K562 (cell line): ENCODE measurements at regions not wholly inside any gene's neighbourhood (a gene's known extent, or its start where the extent isn't known, plus 50 kb on each side); places are given as distances from the start of the nearest gene placed in this dataset.

ENCODE experiments used
- ATAC-seq: fragments of 200-7000 bp; cut with Tn5 transposase; 3 replicates; pipeline ENCODE4 v1.9.1; 2020; ENCODE audit warnings: moderate library complexity
- BruUV-seq: library from RNA; stranded (reverse); fragments of 400-500 nt; replicated peaks from 2 replicates; lab custom pipeline; 2021; lab: Mats Ljungman, UMichigan
- CTCF ChIA-PET: fragments of 300-600 bp; formaldehyde crosslinking; extraction: SDS; loops from one replicate; lab custom pipeline; 2021; ENCODE audit warnings: low intra/inter-chr PET ratio; lab: Yijun Ruan, JAX
- POLR2A ChIA-PET: fragments of 300-600, 350-650 bp; sonication (Branson Sonifier 250); formaldehyde crosslinking; extraction: SDS; loops from one replicate; lab custom pipeline; 2021; ENCODE audit warnings: antibody characterized with exemption, inconsistent platforms; lab: Yijun Ruan, JAX
- DNase-seq, 4 experiments: peaks; one replicate each; pipeline versions ENCODE4 v3.0.0 to v3.0.0-alpha.2; 2011 to 2018; ENCODE audit warnings: low spot score in 3 of 4, mixed read lengths in 3 of 4; ENCODE audit errors: extremely low read depth in 1 of 4
- FAIRE-seq: peaks from 2 replicates; lab custom pipeline; 2011; peaks lifted over from hg19 to GRCh38; lab: Jason Lieb, UNC
- H2AFZ ChIP-seq: 2 replicates; pipeline ENCODE4 v1.6.0; 2011; ENCODE audit warnings: low read depth, low read length, control low read depth, inconsistent platforms
- H3K27ac ChIP-seq: fragments of 200-600 bp; 3 replicates; pipeline ENCODE4 v1.8.0; 2011; ENCODE audit warnings: low read depth, mild to moderate bottlenecking, control low read depth, inconsistent platforms, low read length, moderate library complexity, mixed read lengths; ENCODE audit errors: extremely low read depth
- H3K27me3 ChIP-seq, 2 experiments: fragments of 300-600 bp in 1 of 2; 2 replicates in 1 of 2; 3 replicates in 1 of 2; pipeline versions ENCODE4 v1.6.0 to v1.8.0; 2011; ENCODE audit warnings: inconsistent platforms in 2 of 2, low read length in 2 of 2, mild to moderate bottlenecking in 1 of 2, mixed read lengths in 1 of 2, moderate library complexity in 1 of 2; ENCODE audit not compliant: control insufficient read depth in 2 of 2, insufficient read depth in 2 of 2
- H3K36me3 ChIP-seq: fragments of 300-600 bp; 3 replicates; pipeline ENCODE4 v1.8.0; 2011; ENCODE audit warnings: mild to moderate bottlenecking, low read length, inconsistent platforms; ENCODE audit not compliant: control insufficient read depth, insufficient read depth
- H3K4me1 ChIP-seq, 2 experiments: fragments of 200-600 bp in 1 of 2; replicated peaks in 1 of 2; 2 replicates in 1 of 2; 3 replicates in 1 of 2; pipeline versions ENCODE4 v1.5.1 to v1.8.0; 2011; ENCODE audit warnings: inconsistent platforms in 2 of 2, low read length in 2 of 2, mild to moderate bottlenecking in 1 of 2, mixed read lengths in 1 of 2, moderate library complexity in 1 of 2; ENCODE audit not compliant: control insufficient read depth in 2 of 2, insufficient read depth in 2 of 2
- H3K4me2 ChIP-seq: 2 replicates; pipeline ENCODE4 v1.6.1; 2011; ENCODE audit warnings: low read length, control low read depth, inconsistent platforms, mixed read lengths; ENCODE audit not compliant: insufficient read depth
- H3K4me3 ChIP-seq: fragments of 200-600 bp; sonication (generic), shearing (Covaris generic); 2 replicates; pipeline ENCODE4 v1.5.1; 2016; ENCODE audit warnings: control low read depth, inconsistent platforms
- H3K79me2 ChIP-seq: fragments of 200-600 bp; 3 replicates; pipeline ENCODE4 v1.8.0; 2011; ENCODE audit warnings: low read length, inconsistent platforms; ENCODE audit not compliant: control insufficient read depth, insufficient read depth
- H3K9ac ChIP-seq, 2 experiments: 2 replicates each; pipeline versions ENCODE4 v1.6.0 to v1.6.1; 2011; ENCODE audit warnings: low read depth in 2 of 2, low read length in 2 of 2, control low read depth in 1 of 2, inconsistent platforms in 1 of 2, mild to moderate bottlenecking in 1 of 2, mixed read lengths in 1 of 2; ENCODE audit not compliant: insufficient read depth in 1 of 2
- H3K9me1 ChIP-seq: one replicate; pipeline ENCODE4 v1.6.0; 2011; ENCODE audit warnings: inconsistent platforms, mild to moderate bottlenecking, low read length, moderate library complexity; ENCODE audit not compliant: control insufficient read depth, insufficient read depth
- H3K9me3 ChIP-seq: replicated peaks from 2 replicates; pipeline ENCODE4 v1.5.1; 2011; ENCODE audit warnings: low read depth, low read length, inconsistent platforms; ENCODE audit not compliant: control insufficient read depth, insufficient read depth
- H4K20me1 ChIP-seq: replicated peaks from 2 replicates; pipeline ENCODE4 v1.6.1; 2011; ENCODE audit warnings: low read length, inconsistent platforms, mixed read lengths; ENCODE audit not compliant: control insufficient read depth, insufficient read depth
- BACH1 ChIP-seq: fragments of 200-800 bp; sonication (Bioruptor generic); IDR thresholded peaks from 2 replicates; pipeline ENCODE4 v1.6.1; 2016; ENCODE audit warnings: missing genetic modification characterization, missing compliant biosample characterization
- CEBPB ChIP-seq: fragments of 450-650 bp; IDR thresholded peaks from 2 replicates; pipeline ENCODE4 v1.6.1; 2016; ENCODE audit warnings: missing genetic modification characterization, missing compliant biosample characterization
- FOSL1 ChIP-seq: fragments of 200-800 bp; sonication (Bioruptor generic); conservative IDR thresholded peaks from 2 replicates; pipeline ENCODE4 v1.6.1; 2016; ENCODE audit warnings: missing genetic modification characterization, missing compliant biosample characterization
- KDM5B ChIP-seq: fragments of 200-600 bp; sonication (generic); IDR thresholded peaks from 2 replicates; pipeline ENCODE4 v1.6.1; 2012; ENCODE audit warnings: low read depth, mild to moderate bottlenecking, moderate library complexity, low read length, control low read depth, inconsistent platforms; ENCODE audit not compliant: insufficient replicate concordance
- NFYB ChIP-seq: IDR thresholded peaks from 2 replicates; pipeline ENCODE4 v1.6.1; 2011; ENCODE audit warnings: mild to moderate bottlenecking, moderate library complexity; ENCODE audit not compliant: insufficient read length; ENCODE audit errors: extremely low read depth
- ZNF174 ChIP-seq: fragments of 250-450 bp; sonication (Bioruptor Pico); IDR thresholded peaks from 2 replicates; pipeline ENCODE4 v1.4.0; 2020; ENCODE audit warnings: mild to moderate bottlenecking
- ZNF24 ChIP-seq: fragments of 450-650 bp; IDR thresholded peaks from 2 replicates; pipeline ENCODE4 v1.6.1; 2016
- WGBS: fragments of 100-300 bp; shearing (Covaris generic); methylation state at CpG from one replicate; pipeline ENCODE4 v1.1.6; 2016; ENCODE audit warnings: low coverage, mixed read lengths; ENCODE audit not compliant: insufficient coverage; ENCODE audit errors: missing lambda C conversion rate; 5-methylcytosine and 5-hydroxymethylcytosine counted together
- in situ Hi-C: fragments of 300-500 bp; cut with MboI; formaldehyde crosslinking; loops from 4 replicates; pipeline ENCODE4 v1.15.0; 2018; ENCODE audit warnings: inconsistent platforms, mixed read lengths
- intact Hi-C: fragments of 100-400 bp; cut with micrococcal nuclease; formaldehyde crosslinking; loops from 2 replicates; pipeline ENCODE4 v1.14.2; 2022
- TF ChIP-seq, protein P1 (sequence below): fragments of 250-450 bp; sonication (Bioruptor Pico); IDR thresholded peaks from 2 replicates; pipeline ENCODE4 v1.8.0; 2021; ENCODE audit warnings: moderate library complexity, mild to moderate bottlenecking, inconsistent platforms
- TF ChIP-seq, protein P2 (sequence below): sonication (generic); formaldehyde crosslinking; IDR thresholded peaks from 2 replicates; pipeline ENCODE4 v1.5.0; 2020; ENCODE audit warnings: missing genetic modification reagents

DNA sequence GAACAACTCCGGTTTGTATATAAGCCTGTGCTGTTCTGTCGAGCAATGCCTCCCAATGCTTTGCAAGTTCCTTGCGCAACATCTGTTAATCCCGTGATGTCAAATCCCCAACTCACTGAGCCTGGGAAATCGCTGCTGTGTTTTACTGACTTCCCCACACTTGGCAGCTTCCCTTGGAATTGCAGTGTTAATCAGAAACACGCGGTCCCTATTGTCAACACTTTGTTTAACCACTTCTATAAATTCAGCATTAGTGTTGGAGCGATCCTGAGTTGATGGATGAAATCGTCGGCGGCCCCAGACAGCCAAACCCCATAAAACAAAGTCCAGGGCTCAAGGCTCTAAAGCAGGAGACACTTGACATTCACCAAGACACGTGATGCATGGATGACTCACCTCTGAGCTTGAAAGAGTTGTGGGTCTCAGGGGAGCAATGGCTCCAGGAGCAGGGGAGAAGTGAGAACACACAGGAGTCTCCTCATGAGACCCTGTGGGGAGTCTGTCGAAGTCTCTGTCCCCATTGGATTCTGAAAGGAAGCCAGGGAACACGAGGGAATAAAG lies 555.3 kb downstream of the MIAT start (continued):
- TF ChIP-seq CEBPB, result peak; percentile 70
- TF ChIP-seq ZNF174 (CRISPR knock-in tag), result no peak
- TF ChIP-seq FOSL1 (tag), result peak; percentile 77
- no peak for TF ChIP-seq KDM5B
- TF ChIP-seq, protein P1, sequence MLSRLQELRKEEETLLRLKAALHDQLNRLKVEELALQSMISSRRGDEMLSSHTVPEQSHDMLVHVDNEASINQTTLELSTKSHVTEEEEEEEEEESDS (CRISPR knock-in tag), result no peak
- TF ChIP-seq, protein P2, sequence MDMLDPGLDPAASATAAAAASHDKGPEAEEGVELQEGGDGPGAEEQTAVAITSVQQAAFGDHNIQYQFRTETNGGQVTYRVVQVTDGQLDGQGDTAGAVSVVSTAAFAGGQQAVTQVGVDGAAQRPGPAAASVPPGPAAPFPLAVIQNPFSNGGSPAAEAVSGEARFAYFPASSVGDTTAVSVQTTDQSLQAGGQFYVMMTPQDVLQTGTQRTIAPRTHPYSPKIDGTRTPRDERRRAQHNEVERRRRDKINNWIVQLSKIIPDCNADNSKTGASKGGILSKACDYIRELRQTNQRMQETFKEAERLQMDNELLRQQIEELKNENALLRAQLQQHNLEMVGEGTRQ (CRISPR knock-in tag), result peak; percentile 74
- no peak for TF ChIP-seq NFYB
- no peak for TF ChIP-seq ZNF24

DNA sequence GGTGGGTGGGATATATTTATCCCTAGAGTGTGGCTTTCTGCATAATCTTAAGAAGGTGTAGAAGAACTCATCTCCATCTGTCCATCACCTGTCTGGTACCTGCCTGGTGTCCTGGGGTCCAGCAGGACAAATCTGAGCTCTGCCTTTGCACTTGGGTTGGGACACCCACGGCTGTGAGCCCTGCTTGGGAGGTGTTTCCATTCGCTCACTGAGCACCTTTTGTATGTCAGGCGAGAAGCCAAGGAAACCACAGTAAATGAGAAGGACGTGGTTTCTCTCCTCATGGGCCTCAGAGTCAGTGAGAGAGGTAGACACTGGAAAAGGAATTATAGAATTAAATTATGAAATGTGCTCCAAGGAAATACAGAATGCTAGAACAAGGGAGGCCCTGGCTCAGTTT lies 555.9 kb downstream of the MIAT start:
- H3K27ac ChIP-seq, result no peak overlapping the region
- CTCF ChIA-PET, result no interaction called here
- peaks cover 0 to 8% of the 10 kb centered on the region in 2 experiments; a peak in 1 of 5 replicates for H3K27me3 ChIP-seq
- TF ChIP-seq BACH1 (tag), result no peak
- no peaks in the 10 kb centered on the region for H3K9me1 ChIP-seq
- POLR2A ChIA-PET, result no interaction called here
- no peaks in the 10 kb centered on the region; the same call in 1 of the 2 replicates for H4K20me1 ChIP-seq
- H3K79me2 ChIP-seq, result no peaks in the 10 kb centered on the region
- in situ Hi-C loops (no loop called here), intact Hi-C loops (no loop called here)
- WGBS, result 0% methylated on average over 4 of the region's 4 CpGs
- no peaks in the 10 kb centered on the region for H3K36me3 ChIP-seq
- ATAC-seq (no peak), FAIRE-seq (no peak), DNase-seq (no peak)
- H3K4me2 ChIP-seq, result no peak overlapping the region
- H3K4me3 ChIP-seq, result no peak overlapping the region
- H3K9ac ChIP-seq, result no peak overlapping the region
- no peak overlapping the region for H2AFZ ChIP-seq
- H3K4me1 ChIP-seq, result no peaks in the 10 kb centered on the region
- H3K9me3 ChIP-seq, result no peaks in the 10 kb centered on the region
- BruUV-seq, result no TSS peak
